ENCODE measurements at regions not wholly inside any gene's neighbourhood (a gene's known extent, or its start where the extent isn't known, plus 50 kb on each side); places are given as distances from the start of the nearest gene placed in this dataset.
A peak's percentile ranks its signal among the peaks of the same experiment; 100 is the strongest.
"Not testable (repeated sequence)": the region's sequence is repeated elsewhere in the genome, so short reads cannot be mapped to it uniquely, and the experiment has no call there.

DNA sequence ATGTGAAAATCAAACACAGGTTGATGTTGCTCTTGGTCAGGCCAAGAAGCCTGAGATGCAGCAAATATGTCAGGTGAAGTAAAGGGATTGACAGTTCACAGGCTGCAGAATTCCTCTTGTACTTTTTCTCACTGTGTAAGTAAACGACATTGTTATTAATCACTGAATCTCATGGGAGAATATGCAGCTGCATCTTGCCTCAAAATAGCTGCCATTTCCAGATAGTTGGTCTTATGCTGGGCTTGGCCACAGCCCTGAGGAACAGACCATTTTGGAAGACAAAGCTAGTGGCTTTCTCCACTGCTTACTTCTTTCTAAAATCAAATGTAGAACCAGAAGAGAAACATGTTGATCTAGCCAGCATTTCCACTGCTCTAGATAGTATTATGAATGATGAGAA lies 403.4 kb upstream of the NR3C2 start:
- ATAC-seq (no peak), DNase-seq (no peak)
- Histone ChIP-seq H3K9me3 (no peaks in the 10 kb centered on the region), H3K4me3 (no peak overlapping the region), H3K4me1 (peaks cover 4 to 9% of the 10 kb centered on the region in 2 donors), H3K27ac (no peak overlapping the region), H3K36me3 (no peaks in the 10 kb centered on the region), H3K27me3 (no peaks in the 10 kb centered on the region)
- in situ Hi-C loops (cut with MboI; ENCODE audit: low sequenced_read_pairs in 4 of 4), result no loop called here
- TF ChIP-seq, protein P1, sequence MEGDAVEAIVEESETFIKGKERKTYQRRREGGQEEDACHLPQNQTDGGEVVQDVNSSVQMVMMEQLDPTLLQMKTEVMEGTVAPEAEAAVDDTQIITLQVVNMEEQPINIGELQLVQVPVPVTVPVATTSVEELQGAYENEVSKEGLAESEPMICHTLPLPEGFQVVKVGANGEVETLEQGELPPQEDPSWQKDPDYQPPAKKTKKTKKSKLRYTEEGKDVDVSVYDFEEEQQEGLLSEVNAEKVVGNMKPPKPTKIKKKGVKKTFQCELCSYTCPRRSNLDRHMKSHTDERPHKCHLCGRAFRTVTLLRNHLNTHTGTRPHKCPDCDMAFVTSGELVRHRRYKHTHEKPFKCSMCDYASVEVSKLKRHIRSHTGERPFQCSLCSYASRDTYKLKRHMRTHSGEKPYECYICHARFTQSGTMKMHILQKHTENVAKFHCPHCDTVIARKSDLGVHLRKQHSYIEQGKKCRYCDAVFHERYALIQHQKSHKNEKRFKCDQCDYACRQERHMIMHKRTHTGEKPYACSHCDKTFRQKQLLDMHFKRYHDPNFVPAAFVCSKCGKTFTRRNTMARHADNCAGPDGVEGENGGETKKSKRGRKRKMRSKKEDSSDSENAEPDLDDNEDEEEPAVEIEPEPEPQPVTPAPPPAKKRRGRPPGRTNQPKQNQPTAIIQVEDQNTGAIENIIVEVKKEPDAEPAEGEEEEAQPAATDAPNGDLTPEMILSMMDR (IDR thresholded peaks at IDR 0.05 in 4 of 5, conservative IDR thresholded peaks at IDR 0.05 in 1 of 5), result no peak
- no peak for TF ChIP-seq POLR2A (IDR thresholded peaks at IDR 0.05)
- intact Hi-C loops (cut with DNase I; ENCODE audit: low total_unique reads), result no loop called here

- intact Hi-C loops (cut with DNase I; ENCODE audit: low total_unique reads), result no loop called here
- TF ChIP-seq, protein P1 (IDR thresholded peaks at IDR 0.05 in 4 of 5, conservative IDR thresholded peaks at IDR 0.05 in 1 of 5), result no peak
- no peak for TF ChIP-seq POLR2A (IDR thresholded peaks at IDR 0.05)
- Histone ChIP-seq H3K27me3 (no peaks in the 10 kb centered on the region), H3K36me3 (no peaks in the 10 kb centered on the region), H3K4me3 (no peak overlapping the region), H3K4me1 (peaks cover 0 to 3% of the 10 kb centered on the region in 2 donors), H3K9me3 (no peaks in the 10 kb centered on the region), H3K27ac (no peak overlapping the region)
- ATAC-seq, result no peak
- in situ Hi-C loops (cut with MboI; ENCODE audit: low sequenced_read_pairs in 4 of 4), result no loop called here
- DNase-seq, result peak in 1 of 2 donors; percentile 18
These were observed 401.4 kb upstream of the NR3C2 start for GRCh38 chr4:148843625-148844024.

- Histone ChIP-seq H3K4me3 (no peak overlapping the region), H3K9me3 (no peaks in the 10 kb centered on the region), H3K36me3 (no peaks in the 10 kb centered on the region), H3K4me1 (peaks cover 0 to 3% of the 10 kb centered on the region in 2 donors), H3K27ac (no peak overlapping the region), H3K27me3 (no peaks in the 10 kb centered on the region)
- intact Hi-C loops (cut with DNase I; ENCODE audit: low total_unique reads) (no loop called here), in situ Hi-C loops (cut with MboI; ENCODE audit: low sequenced_read_pairs in 4 of 4) (no loop called here)
- DNase-seq, result no peak
- no peak for ATAC-seq
- no peak for TF ChIP-seq POLR2A (IDR thresholded peaks at IDR 0.05)
- TF ChIP-seq, protein P1 (IDR thresholded peaks at IDR 0.05 in 4 of 5, conservative IDR thresholded peaks at IDR 0.05 in 1 of 5), result no peak
These were observed 400.6 kb upstream of the NR3C2 start for GRCh38 chr4:148842843-148843242.

GRCh38 chr4:148837571-148837970 lies 395.4 kb upstream of the NR3C2 start:
- H3K27ac ChIP-seq; in situ Hi-C loops (cut with MboI; ENCODE audit: low sequenced_read_pairs in 4 of 4); H3K9me3 ChIP-seq; H3K4me1 ChIP-seq; intact Hi-C loops (cut with DNase I; ENCODE audit: low total_unique reads); H3K36me3 ChIP-seq; DNase-seq; ATAC-seq; H3K27me3 ChIP-seq; H3K4me3 ChIP-seq: not testable (repeated sequence)

DNA sequence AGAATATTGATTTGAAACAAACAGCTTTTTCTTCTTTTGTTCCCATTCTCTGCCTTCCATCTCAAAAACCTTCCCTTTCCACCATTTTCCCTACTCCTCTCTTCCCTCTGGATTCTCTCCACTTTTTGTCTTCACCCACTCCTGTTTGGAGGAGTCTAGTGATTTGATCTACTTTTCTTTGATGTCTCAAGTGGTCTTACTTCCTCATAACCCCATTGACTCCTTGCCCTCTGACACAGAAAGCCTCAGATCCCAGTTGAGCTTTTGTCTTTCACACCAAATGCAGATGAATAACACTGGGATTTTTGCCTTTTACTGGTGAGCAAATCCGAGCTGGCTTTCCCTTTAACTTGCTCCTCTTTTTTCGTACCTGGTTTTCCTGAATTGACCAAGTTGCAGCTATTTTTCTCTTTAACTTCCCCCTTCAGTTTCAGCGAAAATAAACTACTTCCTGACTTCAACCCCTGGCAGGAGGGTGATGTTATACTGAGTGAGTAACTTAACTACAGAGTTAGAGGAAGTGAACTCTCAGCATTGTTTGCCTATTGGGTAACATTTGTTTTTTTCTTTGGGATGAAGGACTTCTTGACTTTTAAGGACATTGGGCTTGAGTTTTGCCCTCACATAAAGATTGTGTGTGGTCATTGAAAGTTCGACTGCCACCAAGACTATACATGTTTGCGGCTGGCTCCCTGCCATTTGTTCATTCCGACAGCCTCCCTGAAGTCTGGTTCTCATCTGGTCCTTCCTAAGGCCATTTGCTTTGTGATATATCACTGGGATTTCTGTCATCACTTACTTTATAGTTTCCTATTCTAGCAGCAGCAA lies 392.8 kb upstream of the NR3C2 start:
- H3K36me3 ChIP-seq, result no peaks in the 10 kb centered on the region
- H3K4me3 ChIP-seq, result no peak overlapping the region
- H3K4me1 ChIP-seq, result no peaks in the 10 kb centered on the region
- in situ Hi-C loops (cut with MboI; ENCODE audit: low sequenced_read_pairs in 4 of 4) (no loop called here), intact Hi-C loops (cut with DNase I; ENCODE audit: low total_unique reads) (no loop called here)
- TF ChIP-seq, protein P1 (IDR thresholded peaks at IDR 0.05 in 4 of 5, conservative IDR thresholded peaks at IDR 0.05 in 1 of 5), result no peak
- no peak for TF ChIP-seq POLR2A (IDR thresholded peaks at IDR 0.05)
- H3K27ac ChIP-seq, result no peak overlapping the region
- no peaks in the 10 kb centered on the region for H3K9me3 ChIP-seq
- H3K27me3 ChIP-seq, result no peaks in the 10 kb centered on the region
- DNase-seq (no peak), ATAC-seq (no peak)

All from gastrocnemius medialis (tissue), 4 donors.